Endothelial cell (in vitro differentiated cells): ENCODE measurements at regions not wholly inside any gene's neighbourhood (a gene's known extent, or its start where the extent isn't known, plus 50 kb on each side); places are given as distances from the start of the nearest gene placed in this dataset.

Experiments used
- DNase-seq: peaks from one replicate; pipeline ENCODE4 v3.0.0; 2021; ENCODE audit warnings: low spot score
- H3K27ac Mint-ChIP-seq: one replicate; pipeline ENCODE4 v1.8.0; 2021; ENCODE audit warnings: mixed read lengths, inconsistent platforms; ENCODE audit not compliant: unreplicated experiment
- H3K27me3 Mint-ChIP-seq: one replicate; pipeline ENCODE4 v1.8.0; 2021; ENCODE audit warnings: mild to moderate bottlenecking, moderate library complexity, mixed read lengths, inconsistent platforms; ENCODE audit not compliant: unreplicated experiment
- H3K36me3 Mint-ChIP-seq: one replicate; pipeline ENCODE4 v1.8.0; 2021; ENCODE audit warnings: mild to moderate bottlenecking, low read depth, mixed read lengths, inconsistent platforms; ENCODE audit not compliant: unreplicated experiment
- H3K4me1 Mint-ChIP-seq: one replicate; pipeline ENCODE4 v1.8.0; 2021; ENCODE audit warnings: mild to moderate bottlenecking, mixed read lengths, inconsistent platforms; ENCODE audit not compliant: unreplicated experiment
- H3K4me3 Mint-ChIP-seq: one replicate; pipeline ENCODE4 v1.8.0; 2021; ENCODE audit warnings: mild to moderate bottlenecking, mixed read lengths, inconsistent platforms; ENCODE audit not compliant: unreplicated experiment
- H3K9me3 Mint-ChIP-seq: one replicate; pipeline ENCODE4 v1.8.0; 2021; ENCODE audit warnings: mixed read lengths, inconsistent platforms; ENCODE audit not compliant: unreplicated experiment
- TF ChIP-seq, protein P1 (sequence below): fragments of 200-600 bp; sonication (generic); IDR thresholded peaks from one replicate; pipeline ENCODE4 v1.5.0; 2021; ENCODE audit warnings: antibody characterized with exemption; ENCODE audit not compliant: unreplicated experiment

DNA sequence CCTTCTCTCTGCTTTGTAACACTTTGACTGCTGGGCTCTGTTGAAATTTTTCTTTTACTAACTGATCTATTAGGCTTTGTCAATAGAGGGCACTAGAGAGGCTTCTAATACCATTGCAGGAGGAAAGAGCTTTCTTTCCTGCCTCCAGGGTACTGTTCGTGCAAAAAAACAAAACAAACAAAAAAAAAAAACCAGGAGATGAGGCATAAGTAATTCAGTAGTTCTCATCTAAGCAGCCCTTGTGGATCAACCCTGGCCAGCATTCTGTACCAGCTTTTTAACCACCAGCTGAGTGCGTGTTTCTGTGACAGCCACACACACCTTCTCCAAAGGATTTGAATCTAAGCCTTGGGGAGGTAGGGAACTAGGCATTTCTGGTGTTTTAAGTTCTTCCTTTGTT is 1707.6 kb upstream of the SLC10A2 start:
- no peak overlapping the region for H3K4me3 Mint-ChIP-seq
- no peaks in the 10 kb centered on the region for H3K27me3 Mint-ChIP-seq
- peak; percentile 5 for DNase-seq
- TF ChIP-seq, protein P1, sequence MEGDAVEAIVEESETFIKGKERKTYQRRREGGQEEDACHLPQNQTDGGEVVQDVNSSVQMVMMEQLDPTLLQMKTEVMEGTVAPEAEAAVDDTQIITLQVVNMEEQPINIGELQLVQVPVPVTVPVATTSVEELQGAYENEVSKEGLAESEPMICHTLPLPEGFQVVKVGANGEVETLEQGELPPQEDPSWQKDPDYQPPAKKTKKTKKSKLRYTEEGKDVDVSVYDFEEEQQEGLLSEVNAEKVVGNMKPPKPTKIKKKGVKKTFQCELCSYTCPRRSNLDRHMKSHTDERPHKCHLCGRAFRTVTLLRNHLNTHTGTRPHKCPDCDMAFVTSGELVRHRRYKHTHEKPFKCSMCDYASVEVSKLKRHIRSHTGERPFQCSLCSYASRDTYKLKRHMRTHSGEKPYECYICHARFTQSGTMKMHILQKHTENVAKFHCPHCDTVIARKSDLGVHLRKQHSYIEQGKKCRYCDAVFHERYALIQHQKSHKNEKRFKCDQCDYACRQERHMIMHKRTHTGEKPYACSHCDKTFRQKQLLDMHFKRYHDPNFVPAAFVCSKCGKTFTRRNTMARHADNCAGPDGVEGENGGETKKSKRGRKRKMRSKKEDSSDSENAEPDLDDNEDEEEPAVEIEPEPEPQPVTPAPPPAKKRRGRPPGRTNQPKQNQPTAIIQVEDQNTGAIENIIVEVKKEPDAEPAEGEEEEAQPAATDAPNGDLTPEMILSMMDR = peak; percentile 51
- peaks cover 3% of the 10 kb centered on the region for H3K4me1 Mint-ChIP-seq
- no peaks in the 10 kb centered on the region for H3K36me3 Mint-ChIP-seq
- H3K9me3 Mint-ChIP-seq = no peaks in the 10 kb centered on the region
- no peak overlapping the region for H3K27ac Mint-ChIP-seq

- Mint-ChIP-seq H3K36me3 (no peaks in the 10 kb centered on the region), H3K4me3 (no peak overlapping the region), H3K4me1 (peaks cover 3% of the 10 kb centered on the region), H3K27ac (no peak overlapping the region), H3K9me3 (no peaks in the 10 kb centered on the region), H3K27me3 (no peaks in the 10 kb centered on the region)
- TF ChIP-seq, protein P1 = no peak
- no peak for DNase-seq
These were observed 1703.3 kb upstream of the SLC10A2 start for GRCh38 chr13:104769545-104769944.

GRCh38 chr13:104766319-104766718 is 1700.1 kb upstream of the SLC10A2 start:
- DNase-seq = no peak
- Mint-ChIP-seq H3K4me3 (no peak overlapping the region), H3K27me3 (no peaks in the 10 kb centered on the region), H3K4me1 (no peaks in the 10 kb centered on the region), H3K9me3 (no peaks in the 10 kb centered on the region), H3K27ac (no peak overlapping the region), H3K36me3 (no peaks in the 10 kb centered on the region)
- TF ChIP-seq, protein P1 = no peak

- no peak overlapping the region for H3K4me3 Mint-ChIP-seq
These were observed 1698.4 kb upstream of the SLC10A2 start for GRCh38 chr13:104764600-104764999.

GRCh38 chr13:104759069-104759468 is 1692.9 kb upstream of the SLC10A2 start:
- Mint-ChIP-seq H3K27ac (no peak overlapping the region), H3K4me1 (no peaks in the 10 kb centered on the region), H3K36me3 (no peaks in the 10 kb centered on the region)

More at GRCh38 chr13:104764600-104764999, 1698.4 kb upstream of the SLC10A2 start:
- TF ChIP-seq, protein P1 = no peak
- Mint-ChIP-seq H3K36me3 (no peaks in the 10 kb centered on the region), H3K9me3 (no peaks in the 10 kb centered on the region), H3K4me1 (no peaks in the 10 kb centered on the region), H3K27ac (no peak overlapping the region), H3K27me3 (no peaks in the 10 kb centered on the region)
- no peak for DNase-seq

More at GRCh38 chr13:104759069-104759468, 1692.9 kb upstream of the SLC10A2 start:
- DNase-seq = no peak
- Mint-ChIP-seq H3K9me3 (no peaks in the 10 kb centered on the region), H3K27me3 (no peaks in the 10 kb centered on the region), H3K4me3 (no peak overlapping the region)
- TF ChIP-seq, protein P1 = no peak
